ENCODE measurements at regions not wholly inside any gene's neighbourhood (a gene's known extent, or its start where the extent isn't known, plus 50 kb on each side); places are given as distances from the start of the nearest gene placed in this dataset.

- Histone ChIP-seq H3K27ac (no peak overlapping the region), H3K4me1 (peaks cover 0 to 32% (median under 1%) of the 10 kb centered on the region in 6 donors), H3K4me3 (no peak overlapping the region), H3K27me3 (replicated peaks in 1 of 7) (no peaks in the 10 kb centered on the region), H3K36me3 (no peaks in the 10 kb centered on the region), H3K9me3 (no peaks in the 10 kb centered on the region)
- DNase-seq: no peak
- no peak for TF ChIP-seq POLR2A (IDR thresholded peaks at IDR 0.05)
- TF ChIP-seq, protein P1, sequence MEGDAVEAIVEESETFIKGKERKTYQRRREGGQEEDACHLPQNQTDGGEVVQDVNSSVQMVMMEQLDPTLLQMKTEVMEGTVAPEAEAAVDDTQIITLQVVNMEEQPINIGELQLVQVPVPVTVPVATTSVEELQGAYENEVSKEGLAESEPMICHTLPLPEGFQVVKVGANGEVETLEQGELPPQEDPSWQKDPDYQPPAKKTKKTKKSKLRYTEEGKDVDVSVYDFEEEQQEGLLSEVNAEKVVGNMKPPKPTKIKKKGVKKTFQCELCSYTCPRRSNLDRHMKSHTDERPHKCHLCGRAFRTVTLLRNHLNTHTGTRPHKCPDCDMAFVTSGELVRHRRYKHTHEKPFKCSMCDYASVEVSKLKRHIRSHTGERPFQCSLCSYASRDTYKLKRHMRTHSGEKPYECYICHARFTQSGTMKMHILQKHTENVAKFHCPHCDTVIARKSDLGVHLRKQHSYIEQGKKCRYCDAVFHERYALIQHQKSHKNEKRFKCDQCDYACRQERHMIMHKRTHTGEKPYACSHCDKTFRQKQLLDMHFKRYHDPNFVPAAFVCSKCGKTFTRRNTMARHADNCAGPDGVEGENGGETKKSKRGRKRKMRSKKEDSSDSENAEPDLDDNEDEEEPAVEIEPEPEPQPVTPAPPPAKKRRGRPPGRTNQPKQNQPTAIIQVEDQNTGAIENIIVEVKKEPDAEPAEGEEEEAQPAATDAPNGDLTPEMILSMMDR (IDR thresholded peaks at IDR 0.05 in 8 of 11, conservative IDR thresholded peaks at IDR 0.05 in 3 of 11): no peak
- TF ChIP-seq POLR2AphosphoS5 (IDR thresholded peaks at IDR 0.05): no peak
- intact Hi-C loops (cut with DNase I; ENCODE audit: low total_unique reads): no loop called here
- WGBS, 5 donors: 76 to 86% (median 83%) methylated on average over 2 of the region's 2 CpGs
Measured at GRCh38 chr1:232568331-232568852, 61.5 kb downstream of the SIPA1L2 start.

DNA sequence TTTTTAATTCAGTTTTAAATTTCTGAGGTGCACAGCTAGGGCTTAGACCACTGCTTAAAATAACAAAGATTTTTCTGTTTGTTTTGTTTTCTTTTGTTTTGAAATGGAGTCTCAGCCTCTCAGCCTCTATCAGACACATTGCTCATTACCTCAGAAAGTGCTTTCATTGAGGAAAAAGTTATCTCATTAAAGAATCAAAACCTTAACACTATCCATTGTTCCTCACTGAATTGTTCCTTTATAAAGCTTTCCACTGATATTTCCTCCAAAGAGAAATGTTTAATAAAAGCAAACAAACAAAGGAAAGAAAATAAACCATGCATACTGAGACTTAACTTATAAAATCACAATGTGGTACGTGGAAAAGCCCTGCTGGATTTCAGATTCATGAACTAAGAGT lies 63.8 kb downstream of the SIPA1L2 start:
- WGBS, 5 donors: 16 to 87% (median 78%) methylated on average over 1 of the region's 1 CpG

GRCh38 chr1:232562855-232563510 lies 67.0 kb downstream of the SIPA1L2 start:
- Histone ChIP-seq H3K36me3 (no peaks in the 10 kb centered on the region), H3K9me3 (no peaks in the 10 kb centered on the region), H3K4me3 (no peak overlapping the region), H3K27me3 (replicated peaks in 1 of 7) (no peaks in the 10 kb centered on the region), H3K4me1 (peaks cover 0 to 35% (median 5%) of the 10 kb centered on the region in 6 donors), H3K27ac (no peak overlapping the region)
- 73 to 91% (median 88%) methylated on average over 3 of the region's 3 CpGs for WGBS, 5 donors
- no peak for DNase-seq
- intact Hi-C loops (cut with DNase I; ENCODE audit: low total_unique reads): no loop called here
- TF ChIP-seq POLR2AphosphoS5 (IDR thresholded peaks at IDR 0.05) (no peak), POLR2A (IDR thresholded peaks at IDR 0.05) (no peak)
- TF ChIP-seq, protein P1 (IDR thresholded peaks at IDR 0.05 in 8 of 11, conservative IDR thresholded peaks at IDR 0.05 in 3 of 11): no peak

More for the DNA sequence above, 63.8 kb downstream of the SIPA1L2 start:
- no peak overlapping the region for H3K27ac ChIP-seq
- intact Hi-C loops (cut with DNase I; ENCODE audit: low total_unique reads): no loop called here
- no peaks in the 10 kb centered on the region for H3K9me3 ChIP-seq
- TF ChIP-seq POLR2AphosphoS5 (IDR thresholded peaks at IDR 0.05) (no peak), POLR2A (IDR thresholded peaks at IDR 0.05) (no peak)
- TF ChIP-seq, protein P1 (IDR thresholded peaks at IDR 0.05 in 8 of 11, conservative IDR thresholded peaks at IDR 0.05 in 3 of 11): no peak
- DNase-seq: no peak
- no peaks in the 10 kb centered on the region for H3K27me3 ChIP-seq (replicated peaks in 1 of 7)
- H3K36me3 ChIP-seq: no peaks in the 10 kb centered on the region
- H3K4me3 ChIP-seq: no peak overlapping the region
- peaks cover 0 to 35% (median 2%) of the 10 kb centered on the region in 6 donors for H3K4me1 ChIP-seq

DNA sequence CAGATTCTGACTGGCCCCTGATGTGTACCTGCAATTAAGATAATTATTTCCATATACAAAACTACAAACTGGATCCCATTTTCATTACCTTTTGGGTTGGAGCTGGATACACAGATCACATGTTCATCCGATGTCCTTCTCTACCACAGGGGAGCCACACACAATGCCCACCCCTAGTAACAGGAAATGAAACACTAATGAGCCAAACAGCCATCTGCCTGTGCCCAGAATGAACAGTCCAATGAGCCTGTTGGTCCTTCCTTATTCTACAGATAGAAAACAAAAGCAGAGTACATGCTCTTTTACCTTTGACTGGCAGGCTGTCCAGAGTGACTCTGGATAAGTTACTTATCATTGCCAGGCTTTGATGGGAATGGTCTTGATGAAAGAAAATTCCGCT lies 68.6 kb downstream of the SIPA1L2 start:
- 62 to 84% (median 79%) methylated on average over 2 of the region's 2 CpGs for WGBS, 5 donors

More for the DNA sequence above, 68.6 kb downstream of the SIPA1L2 start:
- H3K27me3 ChIP-seq (replicated peaks in 1 of 7): no peaks in the 10 kb centered on the region
- no peaks in the 10 kb centered on the region for H3K9me3 ChIP-seq
- H3K27ac ChIP-seq: no peak overlapping the region
- intact Hi-C loops (cut with DNase I; ENCODE audit: low total_unique reads): no loop called here
- no peak for DNase-seq
- H3K36me3 ChIP-seq: no peaks in the 10 kb centered on the region
- no peak overlapping the region for H3K4me3 ChIP-seq
- peaks cover 0 to 23% (median 5%) of the 10 kb centered on the region in 6 donors for H3K4me1 ChIP-seq
- TF ChIP-seq POLR2AphosphoS5 (IDR thresholded peaks at IDR 0.05): no peak
- TF ChIP-seq, protein P1 (IDR thresholded peaks at IDR 0.05 in 8 of 11, conservative IDR thresholded peaks at IDR 0.05 in 3 of 11): no peak
- no peak for TF ChIP-seq POLR2A (IDR thresholded peaks at IDR 0.05)
